Type B pancreatic cell (in vitro differentiated cells): ENCODE measurements at regions not wholly inside any gene's neighbourhood (a gene's known extent, or its start where the extent isn't known, plus 50 kb on each side); places are given as distances from the start of the nearest gene placed in this dataset.

Experiments
- DNase-seq: peaks from one replicate; pipeline ENCODE4 v3.0.0; 2021; ENCODE audit warnings: mixed read lengths; ENCODE audit not compliant: unreplicated experiment; ENCODE audit errors: extremely low spot score
- H3K27ac Mint-ChIP-seq: 2 replicates; pipeline ENCODE4 v1.8.0; 2021; ENCODE audit warnings: mild to moderate bottlenecking, mixed read lengths
- H3K27me3 Mint-ChIP-seq: 2 replicates; pipeline ENCODE4 v1.8.0; 2021; ENCODE audit warnings: mixed read lengths
- H3K36me3 Mint-ChIP-seq: 2 replicates; pipeline ENCODE4 v1.8.0; 2021; ENCODE audit warnings: mixed read lengths
- H3K4me1 Mint-ChIP-seq: one replicate; pipeline ENCODE4 v1.8.0; 2021; ENCODE audit warnings: mixed read lengths; ENCODE audit not compliant: unreplicated experiment
- H3K4me3 Mint-ChIP-seq: 2 replicates; pipeline ENCODE4 v1.8.0; 2021; ENCODE audit warnings: mild to moderate bottlenecking, mixed read lengths
- H3K9me3 Mint-ChIP-seq: 2 replicates; pipeline ENCODE4 v1.8.0; 2021; ENCODE audit warnings: mixed read lengths
- TF ChIP-seq, protein P1 (sequence below): fragments of 200-600 bp; sonication (generic); conservative IDR thresholded peaks from 2 replicates; pipeline ENCODE4 v1.5.0; 2021; ENCODE audit warnings: antibody characterized with exemption, mild to moderate bottlenecking

DNA sequence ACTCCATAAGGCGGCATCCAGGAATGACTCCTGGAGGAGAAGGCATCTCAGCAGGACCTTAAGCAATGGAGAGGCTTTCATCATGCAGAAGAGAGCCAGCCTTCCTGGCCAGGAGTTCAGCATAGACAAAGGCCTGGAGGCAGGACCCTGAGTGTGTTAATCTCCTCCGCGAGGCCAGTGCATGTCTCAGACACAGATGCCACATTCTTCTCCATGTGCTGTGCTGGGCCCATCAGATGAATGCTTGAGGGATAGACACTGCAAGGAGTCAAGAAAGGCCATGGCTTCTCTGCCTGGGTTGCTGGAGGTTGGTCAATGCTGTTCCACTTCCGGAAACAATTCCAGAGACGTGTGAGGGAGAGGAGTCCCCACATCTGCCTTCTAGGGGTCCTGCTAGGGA, 147.5 kb downstream of the IRX5 start:
- no peak for DNase-seq
- TF ChIP-seq, protein P1, sequence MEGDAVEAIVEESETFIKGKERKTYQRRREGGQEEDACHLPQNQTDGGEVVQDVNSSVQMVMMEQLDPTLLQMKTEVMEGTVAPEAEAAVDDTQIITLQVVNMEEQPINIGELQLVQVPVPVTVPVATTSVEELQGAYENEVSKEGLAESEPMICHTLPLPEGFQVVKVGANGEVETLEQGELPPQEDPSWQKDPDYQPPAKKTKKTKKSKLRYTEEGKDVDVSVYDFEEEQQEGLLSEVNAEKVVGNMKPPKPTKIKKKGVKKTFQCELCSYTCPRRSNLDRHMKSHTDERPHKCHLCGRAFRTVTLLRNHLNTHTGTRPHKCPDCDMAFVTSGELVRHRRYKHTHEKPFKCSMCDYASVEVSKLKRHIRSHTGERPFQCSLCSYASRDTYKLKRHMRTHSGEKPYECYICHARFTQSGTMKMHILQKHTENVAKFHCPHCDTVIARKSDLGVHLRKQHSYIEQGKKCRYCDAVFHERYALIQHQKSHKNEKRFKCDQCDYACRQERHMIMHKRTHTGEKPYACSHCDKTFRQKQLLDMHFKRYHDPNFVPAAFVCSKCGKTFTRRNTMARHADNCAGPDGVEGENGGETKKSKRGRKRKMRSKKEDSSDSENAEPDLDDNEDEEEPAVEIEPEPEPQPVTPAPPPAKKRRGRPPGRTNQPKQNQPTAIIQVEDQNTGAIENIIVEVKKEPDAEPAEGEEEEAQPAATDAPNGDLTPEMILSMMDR = no peak
- Mint-ChIP-seq H3K4me1 (peaks cover 9% of the 10 kb centered on the region), H3K9me3 (no peaks in the 10 kb centered on the region), H3K27ac (no peak overlapping the region), H3K27me3 (peaks cover 33% of the 10 kb centered on the region), H3K36me3 (no peaks in the 10 kb centered on the region), H3K4me3 (no peak overlapping the region)

DNA sequence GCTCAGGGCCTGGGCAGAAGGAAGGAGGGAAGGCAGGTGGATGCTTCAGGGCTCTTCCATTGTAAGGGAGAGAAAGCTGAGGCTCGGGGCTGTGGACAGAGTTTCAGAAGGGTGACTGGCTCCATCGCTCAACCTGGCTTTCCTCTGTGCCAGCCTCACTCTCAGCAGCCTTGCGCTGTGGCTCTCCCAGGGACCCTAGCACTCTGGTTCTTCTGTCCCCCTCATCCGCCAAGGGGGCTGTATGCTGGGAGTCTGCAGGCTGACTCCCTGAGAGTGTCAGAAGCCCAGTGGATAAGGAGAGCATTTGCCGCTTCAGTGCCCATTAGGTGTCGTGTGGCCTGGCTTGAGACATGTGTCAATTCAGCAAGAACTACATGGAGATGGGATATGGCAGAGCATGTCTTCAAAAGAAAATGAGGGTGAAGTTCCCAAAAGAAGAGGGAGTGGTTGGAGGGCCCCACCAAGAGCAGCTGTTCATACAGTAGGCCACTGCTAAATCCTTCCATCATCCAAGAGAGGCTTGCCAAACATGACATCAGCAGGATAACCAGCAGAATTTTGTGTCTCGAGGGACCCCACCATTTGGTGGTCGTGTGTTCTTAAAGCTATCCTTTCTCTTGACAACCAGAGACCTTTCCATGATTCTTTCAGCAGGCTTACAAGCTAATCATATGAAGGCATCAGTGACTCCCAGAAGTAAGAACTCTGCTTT, 148.2 kb downstream of the IRX5 start:
- DNase-seq = no peak
- TF ChIP-seq, protein P1 = no peak
- Mint-ChIP-seq H3K36me3 (no peaks in the 10 kb centered on the region), H3K4me3 (no peak overlapping the region), H3K27ac (no peak overlapping the region), H3K9me3 (no peaks in the 10 kb centered on the region), H3K4me1 (peaks cover 9% of the 10 kb centered on the region), H3K27me3 (peaks cover 32% of the 10 kb centered on the region)

DNA sequence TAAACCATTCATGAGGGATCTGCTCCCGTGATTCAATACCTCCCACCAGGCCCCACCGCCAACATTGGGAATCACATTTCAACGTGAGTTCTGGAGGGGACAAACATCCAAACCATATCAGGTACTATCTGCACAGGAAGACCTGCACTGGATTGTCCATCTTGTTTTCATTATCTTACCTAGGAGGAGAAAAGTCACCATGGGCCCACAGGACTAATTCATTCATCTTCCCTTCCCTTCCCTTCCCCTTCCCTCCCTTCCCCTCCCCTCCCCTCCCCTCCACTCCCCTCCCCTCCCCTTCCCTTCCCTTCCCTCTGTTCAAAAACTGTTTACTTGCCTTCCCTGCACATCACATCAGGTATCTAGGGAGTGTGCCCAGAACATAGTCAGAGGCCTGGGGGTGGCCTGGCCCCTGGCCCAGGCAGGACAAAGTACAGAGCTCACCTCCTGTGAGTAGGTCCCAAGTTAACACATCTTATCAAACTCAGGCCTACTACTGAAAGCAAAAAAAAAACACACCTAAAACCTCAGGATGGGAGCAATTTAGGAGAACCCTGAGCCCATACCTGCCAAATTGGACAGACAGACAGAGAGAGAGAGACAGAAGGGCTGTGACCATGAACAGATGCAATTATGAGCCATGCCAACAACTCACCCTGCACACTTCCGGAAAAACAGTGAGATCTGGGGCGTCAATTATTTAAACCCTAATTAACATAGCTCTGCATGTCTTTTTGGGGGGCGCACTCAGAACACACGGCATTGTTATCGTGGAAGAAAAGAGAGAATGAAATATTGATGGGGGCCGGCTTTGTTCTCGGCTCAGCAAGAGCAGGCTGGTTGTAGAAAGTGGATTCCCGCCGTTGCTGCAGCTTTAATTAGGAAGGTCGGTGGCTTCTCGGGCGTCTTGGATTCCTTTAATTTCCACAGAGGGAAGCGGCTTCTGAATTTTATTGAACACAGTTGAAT, 151.2 kb downstream of the IRX5 start:
- Mint-ChIP-seq H3K27me3 (peaks cover 15% of the 10 kb centered on the region), H3K4me1 (peaks cover 9% of the 10 kb centered on the region)

DNA sequence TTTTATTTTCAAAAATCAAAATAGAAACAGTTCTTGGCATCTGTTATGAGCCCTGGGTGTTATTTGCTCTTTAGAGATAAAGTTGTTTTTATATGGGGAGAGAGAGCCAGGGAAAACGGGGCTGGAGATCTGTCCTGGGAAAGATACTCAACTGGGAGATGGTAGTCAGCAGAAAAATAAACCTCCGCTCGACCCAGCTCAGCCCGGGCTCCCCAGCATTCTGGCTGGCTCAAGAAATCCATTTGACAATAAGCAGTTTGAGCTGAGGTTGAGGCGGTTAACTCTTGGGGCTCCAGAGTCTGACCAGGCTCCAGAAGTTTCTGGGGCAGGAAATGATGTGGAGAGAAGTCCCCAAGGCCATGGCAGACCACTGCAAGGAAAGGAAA, 151.9 kb downstream of the IRX5 start:
- no peak overlapping the region for H3K4me3 Mint-ChIP-seq
- TF ChIP-seq, protein P1 = no peak
- H3K36me3 Mint-ChIP-seq = no peaks in the 10 kb centered on the region
- DNase-seq = no peak
- peaks cover 10% of the 10 kb centered on the region for H3K27me3 Mint-ChIP-seq
- no peaks in the 10 kb centered on the region for H3K9me3 Mint-ChIP-seq
- peaks cover 9% of the 10 kb centered on the region for H3K4me1 Mint-ChIP-seq
- no peak overlapping the region for H3K27ac Mint-ChIP-seq

More for the DNA sequence above, 151.2 kb downstream of the IRX5 start:
- TF ChIP-seq, protein P1 = no peak
- Mint-ChIP-seq H3K4me3 (no peak overlapping the region), H3K9me3 (no peaks in the 10 kb centered on the region), H3K27ac (no peak overlapping the region), H3K36me3 (no peaks in the 10 kb centered on the region)
- DNase-seq = no peak

DNA sequence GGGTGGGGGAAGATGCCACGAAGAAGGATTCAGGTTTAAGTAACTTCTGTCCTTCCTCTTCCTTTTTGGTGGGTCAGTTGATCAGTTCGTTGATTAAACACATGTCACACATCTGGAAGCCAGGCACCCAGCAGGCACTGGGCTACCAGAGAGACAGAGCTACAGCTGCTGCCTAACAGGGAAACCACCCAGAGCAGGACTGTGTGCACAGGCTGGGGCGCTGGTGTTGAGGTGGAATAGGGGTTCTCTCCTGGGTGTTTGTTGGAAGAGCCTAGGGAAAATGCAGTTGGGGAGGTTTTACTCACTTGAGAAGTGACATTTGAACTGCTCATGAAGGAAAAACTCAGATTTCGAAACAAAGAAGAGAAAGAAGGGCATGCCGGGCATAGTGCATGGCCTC, 152.4 kb downstream of the IRX5 start:
- no peaks in the 10 kb centered on the region for H3K9me3 Mint-ChIP-seq
- H3K27ac Mint-ChIP-seq = no peak overlapping the region
- peaks cover 10% of the 10 kb centered on the region for H3K27me3 Mint-ChIP-seq
- peaks cover 9% of the 10 kb centered on the region for H3K4me1 Mint-ChIP-seq
- DNase-seq = no peak
- TF ChIP-seq, protein P1 = no peak
- H3K4me3 Mint-ChIP-seq = no peak overlapping the region
- H3K36me3 Mint-ChIP-seq = no peaks in the 10 kb centered on the region
